Neuron (in vitro differentiated cells): ENCODE measurements at regions not wholly inside any gene's neighbourhood (a gene's known extent, or its start where the extent isn't known, plus 50 kb on each side); places are given as distances from the start of the nearest gene placed in this dataset.
"Not testable (repeated sequence)": the region's sequence is repeated elsewhere in the genome, so short reads cannot be mapped to it uniquely, and the experiment has no call there.

ENCODE experiments used
- H2AFZ ChIP-seq: one replicate; pipeline ENCODE4 v1.6.1; 2013; ENCODE audit warnings: low read depth, mild to moderate bottlenecking, inconsistent platforms, low read length, moderate library complexity
- H3K27me3 ChIP-seq: one replicate; pipeline ENCODE4 v1.6.1; 2013; ENCODE audit warnings: low read length; ENCODE audit not compliant: insufficient read depth
- H3K36me3 ChIP-seq: one replicate; pipeline ENCODE4 v1.6.1; 2013; ENCODE audit warnings: low read length; ENCODE audit not compliant: insufficient read depth
- H3K4me1 ChIP-seq: one replicate; pipeline ENCODE4 v1.6.1; 2013; ENCODE audit warnings: low read length; ENCODE audit not compliant: insufficient read depth
- H3K4me3 ChIP-seq: 2 replicates; pipeline ENCODE4 v1.5.1; 2013; ENCODE audit warnings: mild to moderate bottlenecking, low read length, moderate library complexity
- H3K9me3 ChIP-seq: one replicate; pipeline ENCODE4 v1.6.1; 2013; ENCODE audit warnings: low read length

- no peaks in the 10 kb centered on the region for H3K36me3 ChIP-seq
- H3K4me3 ChIP-seq = no peak overlapping the region
- no peaks in the 10 kb centered on the region for H3K9me3 ChIP-seq
- H3K27me3 ChIP-seq = peaks cover 12% of the 10 kb centered on the region
- H3K4me1 ChIP-seq = no peaks in the 10 kb centered on the region
- H2AFZ ChIP-seq = no peak overlapping the region
These were observed 214.8 kb downstream of the TBC1D2B start for GRCh38 chr15:77862651-77863104.

GRCh38 chr15:77861997-77862635 is 215.4 kb downstream of the TBC1D2B start:
- not testable (repeated sequence) for H3K4me1 ChIP-seq, H3K36me3 ChIP-seq

DNA sequence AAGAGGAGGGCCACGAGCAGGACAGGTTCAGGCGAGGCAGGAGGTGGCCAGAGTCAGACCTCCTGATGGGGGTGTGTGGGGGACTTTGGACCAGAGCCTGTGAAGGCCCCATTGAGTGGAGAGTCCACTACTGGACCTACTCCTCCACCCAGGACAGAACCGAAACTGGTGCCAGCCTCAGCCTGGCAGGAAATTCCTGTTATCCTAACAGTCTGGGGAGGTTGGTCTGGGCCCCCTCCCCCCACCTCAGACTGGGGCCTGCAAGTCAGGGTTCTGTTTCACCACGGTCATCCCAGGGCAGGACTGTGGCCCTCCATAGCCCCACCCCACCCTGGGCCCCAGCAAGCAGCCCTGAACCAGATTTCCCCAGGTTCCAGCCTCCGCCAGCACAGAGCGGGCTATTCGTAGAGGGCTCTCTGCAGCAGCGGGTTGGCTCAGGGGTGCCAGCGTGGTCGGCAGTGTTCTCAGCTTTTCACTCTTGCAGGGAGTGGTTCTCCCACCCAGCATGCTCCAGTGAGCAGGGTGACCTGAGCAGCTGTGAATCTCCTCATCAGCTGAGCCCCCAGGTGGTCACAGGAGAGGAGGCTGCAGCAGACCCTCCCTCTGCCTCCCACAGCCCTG is 217.3 kb downstream of the TBC1D2B start:
- Histone ChIP-seq H3K36me3 (no peaks in the 10 kb centered on the region), H3K4me3 (no peak overlapping the region), H2AFZ (no peak overlapping the region), H3K9me3 (no peaks in the 10 kb centered on the region), H3K4me1 (no peaks in the 10 kb centered on the region), H3K27me3 (peaks cover 11% of the 10 kb centered on the region)

More at GRCh38 chr15:77861997-77862635, 215.4 kb downstream of the TBC1D2B start:
- not testable (repeated sequence) for H3K4me3 ChIP-seq, H3K9me3 ChIP-seq, H2AFZ ChIP-seq
- peaks cover 12% of the 10 kb centered on the region for H3K27me3 ChIP-seq

DNA sequence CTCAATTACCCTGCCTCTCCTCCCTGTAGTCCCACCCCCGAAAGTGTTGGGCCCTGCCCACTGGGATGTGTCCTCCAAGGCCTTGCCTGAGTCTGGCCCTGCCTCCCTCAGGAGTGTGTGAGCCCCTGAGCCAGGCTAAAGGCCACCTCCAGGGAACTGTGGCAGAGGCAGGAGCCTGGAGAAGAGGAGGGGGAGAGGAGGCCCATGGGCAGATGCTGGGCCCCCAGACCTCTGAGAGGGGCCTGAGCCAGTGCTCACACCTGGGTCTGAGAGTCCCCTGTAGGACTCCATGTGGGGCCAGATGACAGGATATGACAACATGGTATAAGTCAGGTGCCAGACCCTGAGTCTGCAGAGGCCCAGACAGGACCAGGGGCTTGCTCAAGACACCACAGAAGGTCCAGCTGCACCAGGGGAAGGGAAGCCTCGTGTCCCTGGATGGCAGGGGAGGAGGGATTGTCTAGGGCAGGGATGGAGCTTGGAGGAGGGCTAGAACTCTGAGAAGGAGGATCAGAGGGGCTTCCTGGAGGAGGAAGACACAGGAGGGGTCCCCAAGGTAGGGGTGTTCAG is 217.9 kb downstream of the TBC1D2B start:
- Histone ChIP-seq H3K27me3 (peaks cover 10% of the 10 kb centered on the region), H2AFZ (no peak overlapping the region), H3K9me3 (no peaks in the 10 kb centered on the region), H3K36me3 (no peaks in the 10 kb centered on the region), H3K4me1 (no peaks in the 10 kb centered on the region), H3K4me3 (no peak overlapping the region)

- no peaks in the 10 kb centered on the region for H3K36me3 ChIP-seq
- no peak overlapping the region for H2AFZ ChIP-seq
- no peaks in the 10 kb centered on the region for H3K4me1 ChIP-seq
- no peaks in the 10 kb centered on the region for H3K9me3 ChIP-seq
- no peak overlapping the region for H3K4me3 ChIP-seq
- H3K27me3 ChIP-seq = peaks cover 10% of the 10 kb centered on the region
These were observed 218.6 kb downstream of the TBC1D2B start for GRCh38 chr15:77858792-77859490.

- Histone ChIP-seq H3K9me3 (no peaks in the 10 kb centered on the region), H2AFZ (no peak overlapping the region), H3K27me3 (peaks cover 6% of the 10 kb centered on the region), H3K4me3 (no peak overlapping the region), H3K4me1 (no peaks in the 10 kb centered on the region), H3K36me3 (no peaks in the 10 kb centered on the region)
These were observed 220.1 kb downstream of the TBC1D2B start for GRCh38 chr15:77857419-77857818.

DNA sequence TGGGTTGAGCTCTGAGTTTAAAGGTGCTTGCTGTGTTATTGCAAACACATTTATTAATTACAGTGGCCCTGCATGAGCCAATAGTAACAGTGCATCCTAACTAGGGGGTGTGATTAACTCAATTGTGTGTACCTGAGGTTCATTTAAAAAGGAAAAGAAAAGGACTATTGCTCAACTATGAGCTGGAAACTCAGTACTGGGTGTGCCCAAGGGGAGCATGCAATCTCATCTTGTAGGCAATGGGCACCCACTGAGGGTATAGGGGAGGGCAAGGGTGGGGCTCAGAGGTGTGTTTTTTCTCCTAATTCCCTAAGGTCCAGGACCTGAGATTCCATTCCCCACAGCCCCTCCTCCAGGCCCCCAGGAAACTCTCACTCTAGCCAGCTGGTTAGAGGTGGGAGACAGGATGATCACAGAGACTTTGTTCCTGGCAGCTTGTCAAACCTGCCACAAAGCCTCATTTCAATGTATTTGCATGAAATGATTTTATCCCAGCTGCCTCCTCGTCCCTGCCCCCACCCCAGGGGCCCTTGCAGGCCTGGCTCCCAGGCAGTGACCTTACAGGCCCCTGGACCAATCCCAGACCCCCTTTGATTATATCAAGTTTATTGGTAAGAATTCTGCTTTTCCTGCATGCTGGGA is 220.7 kb downstream of the TBC1D2B start:
- no peaks in the 10 kb centered on the region for H3K9me3 ChIP-seq
- peaks cover 9% of the 10 kb centered on the region for H3K27me3 ChIP-seq
- no peak overlapping the region for H2AFZ ChIP-seq
- no peak overlapping the region for H3K4me3 ChIP-seq
- H3K36me3 ChIP-seq = no peaks in the 10 kb centered on the region
- H3K4me1 ChIP-seq = no peaks in the 10 kb centered on the region

- H3K27me3 ChIP-seq = peaks cover 10% of the 10 kb centered on the region
- H3K36me3 ChIP-seq = no peaks in the 10 kb centered on the region
- no peaks in the 10 kb centered on the region for H3K4me1 ChIP-seq
- no peak overlapping the region for H3K4me3 ChIP-seq
- no peak overlapping the region for H2AFZ ChIP-seq
- H3K9me3 ChIP-seq = no peaks in the 10 kb centered on the region
These were observed 221.6 kb downstream of the TBC1D2B start for GRCh38 chr15:77855871-77856270.

GRCh38 chr15:77854980-77855379 is 222.3 kb upstream of the LINGO1 start:
- Histone ChIP-seq H2AFZ (no peak overlapping the region), H3K36me3 (no peaks in the 10 kb centered on the region), H3K4me3 (no peak overlapping the region), H3K27me3 (peaks cover 10% of the 10 kb centered on the region), H3K4me1 (no peaks in the 10 kb centered on the region), H3K9me3 (no peaks in the 10 kb centered on the region)

- H3K27me3 ChIP-seq = peaks cover 10% of the 10 kb centered on the region
- H2AFZ ChIP-seq = no peak overlapping the region
- no peak overlapping the region for H3K4me3 ChIP-seq
- no peaks in the 10 kb centered on the region for H3K4me1 ChIP-seq
- no peaks in the 10 kb centered on the region for H3K36me3 ChIP-seq
- no peaks in the 10 kb centered on the region for H3K9me3 ChIP-seq
These were observed 221.2 kb upstream of the LINGO1 start for GRCh38 chr15:77853910-77854309.

- H3K4me1 ChIP-seq = no peaks in the 10 kb centered on the region
- H3K27me3 ChIP-seq = peaks cover 10% of the 10 kb centered on the region
- no peaks in the 10 kb centered on the region for H3K9me3 ChIP-seq
- H3K36me3 ChIP-seq = no peaks in the 10 kb centered on the region
- no peak overlapping the region for H3K4me3 ChIP-seq
- no peak overlapping the region for H2AFZ ChIP-seq
These were observed 220.3 kb upstream of the LINGO1 start for GRCh38 chr15:77853008-77853328.

- H3K27me3 ChIP-seq = peaks cover 10% of the 10 kb centered on the region
- no peaks in the 10 kb centered on the region for H3K4me1 ChIP-seq
- no peaks in the 10 kb centered on the region for H3K9me3 ChIP-seq
- H3K4me3 ChIP-seq = no peak overlapping the region
- H3K36me3 ChIP-seq = no peaks in the 10 kb centered on the region
- no peak overlapping the region for H2AFZ ChIP-seq
These were observed 219.7 kb upstream of the LINGO1 start for GRCh38 chr15:77852241-77853007.
